Esophagus squamous epithelium (tissue), 5 donors: ENCODE measurements at regions not wholly inside any gene's neighbourhood (a gene's known extent, or its start where the extent isn't known, plus 50 kb on each side); places are given as distances from the start of the nearest gene placed in this dataset.

Experiments used
- DNase-seq: peaks from one replicate; lab custom pipeline; 2025; lab: John Stamatoyannopoulos, UW
- H3K27ac ChIP-seq, 4 donors: fragments of 200-600 bp; sonication (generic); one replicate each; pipeline ENCODE4 v1.5.1; 2016 to 2019; ENCODE audit warnings: mild to moderate bottlenecking in 1 of 4
- H3K27me3 ChIP-seq, 4 donors: fragments of 200-600 bp; sonication (generic); 1 replicate in 3 of 4; 2 replicates in 1 of 4; pipeline versions ENCODE4 v1.5.1 to v1.6.0; 2017 to 2021; ENCODE audit warnings: antibody characterized with exemption in 1 of 4
- H3K36me3 ChIP-seq, 3 donors: fragments of 200-600 bp; sonication (generic); one replicate each; pipeline ENCODE4 v1.5.1; 2016 to 2019
- H3K4me1 ChIP-seq, 3 donors: fragments of 200-600 bp; sonication (generic); one replicate each; pipeline ENCODE4 v1.5.1; 2017 to 2019
- H3K4me3 ChIP-seq, 4 donors: fragments of 200-600 bp; sonication (generic); 1 replicate in 3 of 4; 2 replicates in 1 of 4; pipeline ENCODE4 v1.5.1; 2016 to 2019; ENCODE audit warnings: mild to moderate bottlenecking in 2 of 4, moderate library complexity in 1 of 4
- H3K9me3 ChIP-seq, 3 donors: fragments of 200-600 bp; sonication (generic); one replicate each; pipeline ENCODE4 v1.5.1; 2016 to 2019
- CTCF ChIP-seq, 6 experiments: fragments of 450-650 bp in 4 of 6; fragments of 200-600 bp in 2 of 6; sonication (generic) in 2 of 6; IDR thresholded peaks; one replicate each; pipeline ENCODE4 v1.5.1; 2016 to 2019; ENCODE audit warnings: antibody characterized with exemption in 6 of 6, mild to moderate bottlenecking in 4 of 6, moderate library complexity in 4 of 6
- POLR2A ChIP-seq, 4 donors: fragments of 450-650 bp; IDR thresholded peaks; one replicate each; pipeline ENCODE4 v1.6.1; 2017; ENCODE audit warnings: antibody characterized with exemption in 4 of 4, mild to moderate bottlenecking in 4 of 4, moderate library complexity in 3 of 4
- WGBS, 2 donors: methylation state at CpG; one replicate each; pipeline ENCODE4 v1.1.5; 2018; 5-methylcytosine and 5-hydroxymethylcytosine counted together
- intact Hi-C: fragments of 100-400 bp; cut with DNase I; formaldehyde crosslinking; loops from one replicate; pipeline ENCODE4 v1.15.0; 2022
- donor health status: DM: yes; HTN: yes; CAD: no.

- no peak for TF ChIP-seq POLR2A (IDR thresholded peaks at IDR 0.05)
- no peak for TF ChIP-seq CTCF (IDR thresholded peaks at IDR 0.05)
- no peak overlapping the region for H3K4me3 ChIP-seq
- H3K27ac ChIP-seq, result no peak overlapping the region
- WGBS, 2 donors, result 84% methylated on average over 8 of the region's 14 CpGs; no CpG with 5 or more reads in 1 of the 2 donors
- peaks cover 5 to 22% (median 6%) of the 10 kb centered on the region in 3 donors for H3K4me1 ChIP-seq
- no peaks in the 10 kb centered on the region for H3K9me3 ChIP-seq
- H3K36me3 ChIP-seq, result no peaks in the 10 kb centered on the region
- H3K27me3 ChIP-seq, result peaks cover 0 to 75% (median 0%) of the 10 kb centered on the region in 4 donors
- DNase-seq, result no peak
- intact Hi-C loops, result no loop called here
These were observed 79.1 kb upstream of the FBRSL1 start for GRCh38 chr12:132410849-132411248.

DNA sequence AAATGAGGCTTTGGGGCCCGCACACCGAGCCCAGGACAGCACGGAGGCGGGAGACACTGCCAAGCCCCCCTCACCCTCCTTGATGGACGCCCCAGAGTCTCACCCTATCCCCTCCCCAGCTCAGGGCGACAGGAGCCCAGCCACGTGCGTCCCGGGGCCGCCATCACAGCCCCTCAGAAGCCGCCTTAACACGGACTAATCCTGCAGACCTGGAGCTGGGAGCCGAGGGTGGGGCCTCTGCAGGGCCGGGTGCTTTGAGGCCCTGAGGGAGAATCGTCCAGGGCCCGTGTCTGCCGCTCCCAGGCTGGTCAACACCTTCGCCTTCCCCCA, 79.7 kb upstream of the FBRSL1 start:
- no peaks in the 10 kb centered on the region for H3K9me3 ChIP-seq
- intact Hi-C loops, result no loop called here
- no peak overlapping the region for H3K4me3 ChIP-seq
- peaks cover 5 to 19% (median 6%) of the 10 kb centered on the region in 3 donors for H3K4me1 ChIP-seq
- DNase-seq, result no peak
- no peak for TF ChIP-seq POLR2A (IDR thresholded peaks at IDR 0.05)
- TF ChIP-seq CTCF (IDR thresholded peaks at IDR 0.05), result no peak
- H3K36me3 ChIP-seq, result no peaks in the 10 kb centered on the region
- no peak overlapping the region for H3K27ac ChIP-seq
- WGBS, 2 donors, result 67% methylated on average over 3 of the region's 18 CpGs; no CpG with 5 or more reads in 1 of the 2 donors
- peaks cover 0 to 75% (median 0%) of the 10 kb centered on the region in 4 donors for H3K27me3 ChIP-seq

GRCh38 chr12:132409495-132410295, 80.3 kb upstream of the FBRSL1 start:
- 100% methylated on average over 1 of the region's 42 CpGs; no CpG with 5 or more reads in 1 of the 2 donors for WGBS, 2 donors
- Histone ChIP-seq H3K4me1 (peaks cover 0 to 14% (median 4%) of the 10 kb centered on the region in 3 donors), H3K4me3 (no peak overlapping the region), H3K9me3 (no peaks in the 10 kb centered on the region), H3K27me3 (peaks cover 0 to 75% (median 0%) of the 10 kb centered on the region in 4 donors), H3K36me3 (no peaks in the 10 kb centered on the region), H3K27ac (no peak overlapping the region)
- no peak for DNase-seq
- no peak for TF ChIP-seq CTCF (IDR thresholded peaks at IDR 0.05)
- TF ChIP-seq POLR2A (IDR thresholded peaks at IDR 0.05), result no peak
- intact Hi-C loops, result loop anchor here (10.0 kb wide), 1 partner anchor 255 kb away; no protein-coding TSS in a partner anchor

- H3K4me1 ChIP-seq, result peaks cover 0 to 10% (median 0%) of the 10 kb centered on the region in 3 donors
- no peaks in the 10 kb centered on the region for H3K36me3 ChIP-seq
- WGBS, 2 donors, result 61 to 88% methylated on average over 8 to 19 of the region's 33 CpGs
- no peaks in the 10 kb centered on the region for H3K9me3 ChIP-seq
- intact Hi-C loops, result loop anchor here (10.0 kb wide), 1 partner anchor 254 kb away; no protein-coding TSS in a partner anchor
- H3K27me3 ChIP-seq, result peaks cover 0 to 75% (median 0%) of the 10 kb centered on the region in 4 donors
- no peak overlapping the region for H3K27ac ChIP-seq
- DNase-seq, result no peak
- TF ChIP-seq POLR2A (IDR thresholded peaks at IDR 0.05), result no peak
- TF ChIP-seq CTCF (IDR thresholded peaks at IDR 0.05), result no peak
- no peak overlapping the region for H3K4me3 ChIP-seq
These were observed 79.5 kb upstream of the GALNT9 start for GRCh38 chr12:132408626-132409494.
